ENCODE measurements at regions not wholly inside any gene's neighbourhood (a gene's known extent, or its start where the extent isn't known, plus 50 kb on each side); places are given as distances from the start of the nearest gene placed in this dataset.

DNA sequence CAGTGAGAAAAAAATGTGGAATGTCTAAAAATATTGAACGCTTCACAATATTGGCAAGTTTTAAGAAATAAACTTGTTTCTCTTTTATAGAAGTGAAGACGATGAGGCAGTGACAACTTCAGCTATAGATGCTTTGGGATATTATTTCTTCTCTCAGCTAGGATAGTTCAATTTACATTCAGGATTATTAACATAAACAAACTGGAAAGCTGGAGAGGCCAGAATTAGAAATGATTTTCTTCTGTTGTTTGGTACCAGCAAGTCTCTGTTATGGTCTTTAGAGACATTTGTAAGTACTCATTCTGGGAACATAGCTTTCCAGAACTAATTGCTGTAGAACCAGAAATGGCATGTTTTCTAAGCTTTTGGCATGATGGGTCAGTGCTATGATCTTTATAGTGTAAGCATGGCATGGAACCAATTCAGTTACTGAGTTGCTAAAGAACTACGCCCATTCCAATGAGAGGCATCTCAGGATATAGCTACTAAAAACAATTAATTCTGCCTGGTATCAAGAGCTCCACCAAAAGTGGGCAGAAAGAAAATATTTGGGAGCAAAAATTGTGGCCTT, 599.5 kb upstream of the B3GALT2 start (continued):
- TF ChIP-seq, protein P1, sequence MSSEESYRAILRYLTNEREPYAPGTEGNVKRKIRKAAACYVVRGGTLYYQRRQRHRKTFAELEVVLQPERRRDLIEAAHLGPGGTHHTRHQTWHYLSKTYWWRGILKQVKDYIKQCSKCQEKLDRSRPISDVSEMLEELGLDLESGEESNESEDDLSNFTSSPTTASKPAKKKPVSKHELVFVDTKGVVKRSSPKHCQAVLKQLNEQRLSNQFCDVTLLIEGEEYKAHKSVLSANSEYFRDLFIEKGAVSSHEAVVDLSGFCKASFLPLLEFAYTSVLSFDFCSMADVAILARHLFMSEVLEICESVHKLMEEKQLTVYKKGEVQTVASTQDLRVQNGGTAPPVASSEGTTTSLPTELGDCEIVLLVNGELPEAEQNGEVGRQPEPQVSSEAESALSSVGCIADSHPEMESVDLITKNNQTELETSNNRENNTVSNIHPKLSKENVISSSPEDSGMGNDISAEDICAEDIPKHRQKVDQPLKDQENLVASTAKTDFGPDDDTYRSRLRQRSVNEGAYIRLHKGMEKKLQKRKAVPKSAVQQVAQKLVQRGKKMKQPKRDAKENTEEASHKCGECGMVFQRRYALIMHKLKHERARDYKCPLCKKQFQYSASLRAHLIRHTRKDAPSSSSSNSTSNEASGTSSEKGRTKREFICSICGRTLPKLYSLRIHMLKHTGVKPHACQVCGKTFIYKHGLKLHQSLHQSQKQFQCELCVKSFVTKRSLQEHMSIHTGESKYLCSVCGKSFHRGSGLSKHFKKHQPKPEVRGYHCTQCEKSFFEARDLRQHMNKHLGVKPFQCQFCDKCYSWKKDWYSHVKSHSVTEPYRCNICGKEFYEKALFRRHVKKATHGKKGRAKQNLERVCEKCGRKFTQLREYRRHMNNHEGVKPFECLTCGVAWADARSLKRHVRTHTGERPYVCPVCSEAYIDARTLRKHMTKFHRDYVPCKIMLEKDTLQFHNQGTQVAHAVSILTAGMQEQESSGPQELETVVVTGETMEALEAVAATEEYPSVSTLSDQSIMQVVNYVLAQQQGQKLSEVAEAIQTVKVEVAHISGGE (CRISPR knock-in tag; IDR thresholded peaks at IDR 0.05) = no peak
- TF ChIP-seq, protein P2, sequence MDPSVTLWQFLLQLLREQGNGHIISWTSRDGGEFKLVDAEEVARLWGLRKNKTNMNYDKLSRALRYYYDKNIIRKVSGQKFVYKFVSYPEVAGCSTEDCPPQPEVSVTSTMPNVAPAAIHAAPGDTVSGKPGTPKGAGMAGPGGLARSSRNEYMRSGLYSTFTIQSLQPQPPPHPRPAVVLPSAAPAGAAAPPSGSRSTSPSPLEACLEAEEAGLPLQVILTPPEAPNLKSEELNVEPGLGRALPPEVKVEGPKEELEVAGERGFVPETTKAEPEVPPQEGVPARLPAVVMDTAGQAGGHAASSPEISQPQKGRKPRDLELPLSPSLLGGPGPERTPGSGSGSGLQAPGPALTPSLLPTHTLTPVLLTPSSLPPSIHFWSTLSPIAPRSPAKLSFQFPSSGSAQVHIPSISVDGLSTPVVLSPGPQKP (IDR thresholded peaks at IDR 0.05; ENCODE audit: low read depth, low read length) = no peak
- TF ChIP-seq RCOR1 (conservative IDR thresholded peaks at IDR 0.05; ENCODE audit: low read depth, low read length) = no peak
- TF ChIP-seq YBX1 (IDR thresholded peaks at IDR 0.05) = no peak
- no peak for TF ChIP-seq SREBF2 (IDR thresholded peaks at IDR 0.05; ENCODE audit: low read length)
- TF ChIP-seq NFIC (IDR thresholded peaks at IDR 0.05; ENCODE audit: low read depth, low read length) = no peak
- TF ChIP-seq KAT2A (conservative IDR thresholded peaks at IDR 0.05; ENCODE audit: control insufficient read depth, low read depth, low read length) = no peak
- no peak for TF ChIP-seq TARDBP (IDR thresholded peaks at IDR 0.05; ENCODE audit: borderline replicate concordance)
- TF ChIP-seq CREM (IDR thresholded peaks at IDR 0.05; ENCODE audit: low read depth) = no peak
- TF ChIP-seq, protein P3, sequence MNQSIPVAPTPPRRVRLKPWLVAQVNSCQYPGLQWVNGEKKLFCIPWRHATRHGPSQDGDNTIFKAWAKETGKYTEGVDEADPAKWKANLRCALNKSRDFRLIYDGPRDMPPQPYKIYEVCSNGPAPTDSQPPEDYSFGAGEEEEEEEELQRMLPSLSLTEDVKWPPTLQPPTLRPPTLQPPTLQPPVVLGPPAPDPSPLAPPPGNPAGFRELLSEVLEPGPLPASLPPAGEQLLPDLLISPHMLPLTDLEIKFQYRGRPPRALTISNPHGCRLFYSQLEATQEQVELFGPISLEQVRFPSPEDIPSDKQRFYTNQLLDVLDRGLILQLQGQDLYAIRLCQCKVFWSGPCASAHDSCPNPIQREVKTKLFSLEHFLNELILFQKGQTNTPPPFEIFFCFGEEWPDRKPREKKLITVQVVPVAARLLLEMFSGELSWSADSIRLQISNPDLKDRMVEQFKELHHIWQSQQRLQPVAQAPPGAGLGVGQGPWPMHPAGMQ (IDR thresholded peaks at IDR 0.05; ENCODE audit: borderline replicate concordance) = no peak
- TF ChIP-seq, protein P4, sequence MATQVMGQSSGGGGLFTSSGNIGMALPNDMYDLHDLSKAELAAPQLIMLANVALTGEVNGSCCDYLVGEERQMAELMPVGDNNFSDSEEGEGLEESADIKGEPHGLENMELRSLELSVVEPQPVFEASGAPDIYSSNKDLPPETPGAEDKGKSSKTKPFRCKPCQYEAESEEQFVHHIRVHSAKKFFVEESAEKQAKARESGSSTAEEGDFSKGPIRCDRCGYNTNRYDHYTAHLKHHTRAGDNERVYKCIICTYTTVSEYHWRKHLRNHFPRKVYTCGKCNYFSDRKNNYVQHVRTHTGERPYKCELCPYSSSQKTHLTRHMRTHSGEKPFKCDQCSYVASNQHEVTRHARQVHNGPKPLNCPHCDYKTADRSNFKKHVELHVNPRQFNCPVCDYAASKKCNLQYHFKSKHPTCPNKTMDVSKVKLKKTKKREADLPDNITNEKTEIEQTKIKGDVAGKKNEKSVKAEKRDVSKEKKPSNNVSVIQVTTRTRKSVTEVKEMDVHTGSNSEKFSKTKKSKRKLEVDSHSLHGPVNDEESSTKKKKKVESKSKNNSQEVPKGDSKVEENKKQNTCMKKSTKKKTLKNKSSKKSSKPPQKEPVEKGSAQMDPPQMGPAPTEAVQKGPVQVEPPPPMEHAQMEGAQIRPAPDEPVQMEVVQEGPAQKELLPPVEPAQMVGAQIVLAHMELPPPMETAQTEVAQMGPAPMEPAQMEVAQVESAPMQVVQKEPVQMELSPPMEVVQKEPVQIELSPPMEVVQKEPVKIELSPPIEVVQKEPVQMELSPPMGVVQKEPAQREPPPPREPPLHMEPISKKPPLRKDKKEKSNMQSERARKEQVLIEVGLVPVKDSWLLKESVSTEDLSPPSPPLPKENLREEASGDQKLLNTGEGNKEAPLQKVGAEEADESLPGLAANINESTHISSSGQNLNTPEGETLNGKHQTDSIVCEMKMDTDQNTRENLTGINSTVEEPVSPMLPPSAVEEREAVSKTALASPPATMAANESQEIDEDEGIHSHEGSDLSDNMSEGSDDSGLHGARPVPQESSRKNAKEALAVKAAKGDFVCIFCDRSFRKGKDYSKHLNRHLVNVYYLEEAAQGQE (IDR thresholded peaks at IDR 0.05; ENCODE audit: low read depth, low read length) = no peak
- TF ChIP-seq, protein P5, sequence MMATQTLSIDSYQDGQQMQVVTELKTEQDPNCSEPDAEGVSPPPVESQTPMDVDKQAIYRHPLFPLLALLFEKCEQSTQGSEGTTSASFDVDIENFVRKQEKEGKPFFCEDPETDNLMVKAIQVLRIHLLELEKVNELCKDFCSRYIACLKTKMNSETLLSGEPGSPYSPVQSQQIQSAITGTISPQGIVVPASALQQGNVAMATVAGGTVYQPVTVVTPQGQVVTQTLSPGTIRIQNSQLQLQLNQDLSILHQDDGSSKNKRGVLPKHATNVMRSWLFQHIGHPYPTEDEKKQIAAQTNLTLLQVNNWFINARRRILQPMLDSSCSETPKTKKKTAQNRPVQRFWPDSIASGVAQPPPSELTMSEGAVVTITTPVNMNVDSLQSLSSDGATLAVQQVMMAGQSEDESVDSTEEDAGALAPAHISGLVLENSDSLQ (IDR thresholded peaks at IDR 0.05) = no peak
